GM23338 (cell line): ENCODE measurements at regions not wholly inside any gene's neighbourhood (a gene's known extent, or its start where the extent isn't known, plus 50 kb on each side); places are given as distances from the start of the nearest gene placed in this dataset.

Experiments
- ATAC-seq: fragments of 200-7000 bp; cut with Tn5 transposase; 3 replicates; pipeline ENCODE4 v1.9.1; 2020
- DNase-seq: peaks from one replicate; pipeline ENCODE4 v3.0.0-alpha.2; 2015; ENCODE audit warnings: low spot score
- H2AFZ ChIP-seq: fragments of 200-600 bp; sonication (generic); 2 replicates; pipeline ENCODE4 v1.8.0; 2016; ENCODE audit warnings: antibody characterized with exemption, mild to moderate bottlenecking, moderate library complexity
- H3F3A ChIP-seq: fragments of 200-600 bp; sonication (generic); replicated peaks from 2 replicates; pipeline ENCODE4 v1.8.0; 2017; ENCODE audit warnings: antibody characterized with exemption, mixed run types, low read depth
- H3K27ac ChIP-seq: fragments of 200-600 bp; sonication (generic); 2 replicates; pipeline ENCODE4 v1.6.1; 2016; ENCODE audit warnings: low read depth
- H3K27me3 ChIP-seq: fragments of 200-600 bp; sonication (generic); 2 replicates; pipeline ENCODE4 v1.8.0; 2016; ENCODE audit warnings: mild to moderate bottlenecking, mixed run types, moderate library complexity; ENCODE audit not compliant: insufficient read depth
- H3K36me3 ChIP-seq: fragments of 200-600 bp; sonication (generic); 2 replicates; pipeline ENCODE4 v1.8.0; 2016; ENCODE audit warnings: mild to moderate bottlenecking; ENCODE audit not compliant: insufficient read depth
- H3K4me1 ChIP-seq: fragments of 200-600 bp; sonication (generic); 2 replicates; pipeline ENCODE4 v1.8.0; 2016; ENCODE audit warnings: mild to moderate bottlenecking, moderate library complexity; ENCODE audit not compliant: insufficient read depth
- H3K4me2 ChIP-seq: fragments of 200-600 bp; sonication (generic); 2 replicates; pipeline ENCODE4 v1.7.1; 2017; ENCODE audit warnings: mixed run types
- H3K4me3 ChIP-seq: fragments of 200-600 bp; sonication (generic); 2 replicates; pipeline ENCODE4 v1.6.1; 2016; ENCODE audit warnings: mixed run types
- H3K79me2 ChIP-seq: fragments of 200-600 bp; sonication (generic); replicated peaks from 2 replicates; pipeline ENCODE4 v1.8.0; 2017; ENCODE audit warnings: mild to moderate bottlenecking; ENCODE audit not compliant: insufficient read depth
- H3K9me2 ChIP-seq: fragments of 200-600 bp; sonication (generic); 2 replicates; pipeline ENCODE4 v1.8.0; 2017; ENCODE audit not compliant: insufficient read depth
- H4K20me1 ChIP-seq: fragments of 200-600 bp; sonication (generic); replicated peaks from 2 replicates; pipeline ENCODE4 v1.8.0; 2017; ENCODE audit warnings: mild to moderate bottlenecking; ENCODE audit not compliant: insufficient read depth
- H3K27ac Mint-ChIP-seq: 2 replicates; pipeline ENCODE4 v1.8.0; 2020; ENCODE audit warnings: inconsistent platforms, mild to moderate bottlenecking, moderate library complexity, mixed read lengths
- H3K27me3 Mint-ChIP-seq: 3 replicates; pipeline ENCODE4 v1.8.0; 2022; ENCODE audit warnings: low read depth, mild to moderate bottlenecking, moderate library complexity, mixed read lengths, inconsistent platforms; ENCODE audit not compliant: insufficient read depth, poor library complexity
- H3K36me3 Mint-ChIP-seq: 3 replicates; pipeline ENCODE4 v1.8.0; 2021; ENCODE audit warnings: low read depth, mild to moderate bottlenecking, inconsistent platforms, moderate library complexity, mixed read lengths
- H3K4me1 Mint-ChIP-seq: 3 replicates; pipeline ENCODE4 v1.8.0; 2020; ENCODE audit warnings: mild to moderate bottlenecking, inconsistent platforms, mixed read lengths
- H3K4me3 Mint-ChIP-seq: 3 replicates; pipeline ENCODE4 v1.8.0; 2021; ENCODE audit warnings: moderate library complexity, mild to moderate bottlenecking, inconsistent platforms, mixed read lengths
- H3K9me3 Mint-ChIP-seq: 3 replicates; pipeline ENCODE4 v1.8.0; 2020; ENCODE audit warnings: moderate library complexity, mild to moderate bottlenecking, inconsistent platforms, mixed read lengths
- CTCF ChIP-seq, 2 experiments: fragments of 200-600 bp in 1 of 2; sonication (generic) in 1 of 2; conservative IDR thresholded peaks; 2 replicates each; pipeline versions ENCODE4 v1.5.1 to v1.6.1; 2016 to 2017; ENCODE audit warnings: antibody characterized with exemption in 2 of 2, low read depth in 2 of 2, mild to moderate bottlenecking in 2 of 2, moderate library complexity in 1 of 2
- EZH2phosphoT487 ChIP-seq: fragments of 200-600 bp; sonication (generic); IDR thresholded peaks from one replicate; pipeline ENCODE4 v1.8.1; 2018; ENCODE audit warnings: antibody characterized with exemption; ENCODE audit not compliant: unreplicated experiment
- JUNB ChIP-seq: IDR thresholded peaks from one replicate; pipeline ENCODE4 v1.6.1; 2016; ENCODE audit warnings: antibody characterized with exemption; ENCODE audit not compliant: unreplicated experiment
- REST ChIP-seq: IDR thresholded peaks from one replicate; pipeline ENCODE4 v1.6.1; 2018; ENCODE audit warnings: antibody characterized with exemption; ENCODE audit not compliant: unreplicated experiment
- STAT1 ChIP-seq: IDR thresholded peaks from one replicate; pipeline ENCODE4 v1.6.1; 2016; ENCODE audit warnings: antibody characterized with exemption; ENCODE audit not compliant: unreplicated experiment
- ZNF114 ChIP-seq: fragments of 250-450 bp; sonication (Bioruptor Pico); IDR thresholded peaks from 2 replicates; pipeline ENCODE4 v1.5.0; 2020; ENCODE audit warnings: mild to moderate bottlenecking, moderate library complexity

GRCh38 chr2:57199663-57200062 lies 846.9 kb upstream of the VRK2 start:
- no peaks in the 10 kb centered on the region for H4K20me1 ChIP-seq
- no peak overlapping the region for H3K4me3 ChIP-seq
- H3K36me3 ChIP-seq = no peaks in the 10 kb centered on the region
- Mint-ChIP-seq H3K36me3 (no peaks in the 10 kb centered on the region), H3K27me3 (peaks cover 4% of the 10 kb centered on the region), H3K9me3 (0 out of 3 replicates have a peak, but pooled peaks cover under 1% of the 10 kb centered on the region), H3K4me1 (peaks cover 9% of the 10 kb centered on the region; the same call in 2 of the 3 replicates), H3K27ac (no peak overlapping the region), H3K4me3 (no peak overlapping the region)
- TF ChIP-seq REST (no peak), STAT1 (no peak)
- H3K4me2 ChIP-seq = no peak overlapping the region
- no peak overlapping the region for H2AFZ ChIP-seq
- ATAC-seq (no peak), DNase-seq (no peak)
- no peak overlapping the region for H3K27ac ChIP-seq
- H3K27me3 ChIP-seq = no peaks in the 10 kb centered on the region
- no peaks in the 10 kb centered on the region for H3K9me2 ChIP-seq
- no peaks in the 10 kb centered on the region for H3K79me2 ChIP-seq
- H3F3A ChIP-seq = no peaks in the 10 kb centered on the region
- peaks cover 20% of the 10 kb centered on the region; the same call in 1 of the 2 replicates for H3K4me1 ChIP-seq

- H3K79me2 ChIP-seq = no peaks in the 10 kb centered on the region
- no peak for TF ChIP-seq ZNF114 (CRISPR knock-in tag)
- no peak for TF ChIP-seq JUNB
- TF ChIP-seq CTCF (conservative IDR thresholded peaks at IDR 0.05; ENCODE audit: low read depth in 2 of 2) = 0 out of 4 replicates have a peak, but pooled peaks of 1 of the 2 experiments have one; percentile 11
- TF ChIP-seq EZH2phosphoT487 = no peak
- Mint-ChIP-seq H3K27me3 (peaks cover 2% of the 10 kb centered on the region), H3K27ac (no peak overlapping the region), H3K4me3 (no peak overlapping the region), H3K36me3 (no peaks in the 10 kb centered on the region), H3K4me1 (peaks cover 2% of the 10 kb centered on the region; the same call in 2 of the 3 replicates), H3K9me3 (no peaks in the 10 kb centered on the region; the same call in 2 of the 3 replicates)
- H4K20me1 ChIP-seq = no peaks in the 10 kb centered on the region
- peaks cover 17% of the 10 kb centered on the region; the same call in 1 of the 2 replicates for H3K4me1 ChIP-seq
- H3K9me2 ChIP-seq = peaks cover 13% of the 10 kb centered on the region; the same call in 1 of the 2 replicates
- no peak overlapping the region for H2AFZ ChIP-seq
- peak; percentile 41; the same call in 2 of the 3 replicates for ATAC-seq
- H3K4me2 ChIP-seq = no peak overlapping the region
- no peaks in the 10 kb centered on the region for H3K36me3 ChIP-seq
- H3F3A ChIP-seq = no peaks in the 10 kb centered on the region
- no peak for DNase-seq
- no peaks in the 10 kb centered on the region for H3K27me3 ChIP-seq
- no peak overlapping the region for H3K4me3 ChIP-seq
- no peak overlapping the region for H3K27ac ChIP-seq
Measured at GRCh38 chr2:57204364-57204763, 842.2 kb upstream of the VRK2 start.
